DND-41 (cell line): ENCODE measurements at regions not wholly inside any gene's neighbourhood (a gene's known extent, or its start where the extent isn't known, plus 50 kb on each side); places are given as distances from the start of the nearest gene placed in this dataset.

Source experiments
- ATAC-seq: fragments of 200-7000 bp; cut with Tn5 transposase; 3 replicates; pipeline ENCODE4 v1.9.1; 2021; ENCODE audit warnings: low read depth; ENCODE audit not compliant: insufficient read depth
- DNase-seq: peaks from one replicate; pipeline ENCODE4 v3.0.0-alpha.2; 2020
- H2AFZ ChIP-seq: 2 replicates; pipeline ENCODE4 v1.6.0; 2012; ENCODE audit warnings: low read depth, low read length
- H3K27ac ChIP-seq: 2 replicates; pipeline ENCODE4 v1.5.1; 2012; ENCODE audit warnings: low read length, inconsistent platforms
- H3K27me3 ChIP-seq: fragments of 200-600 bp; sonication (generic); 2 replicates; pipeline ENCODE4 v1.6.0; 2012; ENCODE audit warnings: low read length, mild to moderate bottlenecking, inconsistent platforms; ENCODE audit not compliant: insufficient read depth, poor library complexity
- H3K36me3 ChIP-seq: 2 replicates; pipeline ENCODE4 v1.5.1; 2012; ENCODE audit warnings: low read length, inconsistent platforms; ENCODE audit not compliant: insufficient read depth
- H3K4me1 ChIP-seq: 2 replicates; pipeline ENCODE4 v1.5.1; 2012; ENCODE audit warnings: mild to moderate bottlenecking, low read length; ENCODE audit not compliant: insufficient read depth
- H3K4me2 ChIP-seq: 2 replicates; pipeline ENCODE4 v1.6.0; 2012; ENCODE audit warnings: mild to moderate bottlenecking, moderate library complexity, low read length, inconsistent platforms; ENCODE audit not compliant: insufficient read depth
- H3K4me3 ChIP-seq, 2 experiments: fragments of 200-600 bp in 1 of 2; shearing (Covaris generic) in 1 of 2; 2 replicates each; pipeline ENCODE4 v1.5.1; 2012 to 2016; ENCODE audit warnings: inconsistent platforms in 2 of 2, low read length in 2 of 2, mild to moderate bottlenecking in 2 of 2, low read depth in 1 of 2, moderate library complexity in 1 of 2
- H3K79me2 ChIP-seq: 2 replicates; pipeline ENCODE4 v1.6.0; 2012; ENCODE audit warnings: low read length, inconsistent platforms; ENCODE audit not compliant: insufficient read depth
- H3K9ac ChIP-seq: 2 replicates; pipeline ENCODE4 v1.6.0; 2012; ENCODE audit warnings: low read depth, mild to moderate bottlenecking, inconsistent platforms, low read length, moderate library complexity
- H3K9me3 ChIP-seq: 2 replicates; pipeline ENCODE4 v1.5.1; 2012; ENCODE audit warnings: low read length, moderate library complexity, mild to moderate bottlenecking, inconsistent platforms; ENCODE audit not compliant: insufficient read depth, severe bottlenecking
- H4K20me1 ChIP-seq: 2 replicates; pipeline ENCODE4 v1.6.0; 2012; ENCODE audit warnings: low read length; ENCODE audit not compliant: insufficient read depth
- EZH2 ChIP-seq: IDR thresholded peaks from 3 replicates; pipeline ENCODE4 v1.6.1; 2012; ENCODE audit warnings: borderline replicate concordance, low read depth, mild to moderate bottlenecking, moderate library complexity, low read length, inconsistent platforms; ENCODE audit not compliant: severe bottlenecking
- TF ChIP-seq, protein P1 (sequence below): IDR thresholded peaks from 2 replicates; pipeline ENCODE4 v1.5.1; 2012; ENCODE audit warnings: borderline replicate concordance, low read length, moderate library complexity, mild to moderate bottlenecking; ENCODE audit not compliant: poor library complexity, severe bottlenecking; ENCODE audit errors: extremely low read depth

DNA sequence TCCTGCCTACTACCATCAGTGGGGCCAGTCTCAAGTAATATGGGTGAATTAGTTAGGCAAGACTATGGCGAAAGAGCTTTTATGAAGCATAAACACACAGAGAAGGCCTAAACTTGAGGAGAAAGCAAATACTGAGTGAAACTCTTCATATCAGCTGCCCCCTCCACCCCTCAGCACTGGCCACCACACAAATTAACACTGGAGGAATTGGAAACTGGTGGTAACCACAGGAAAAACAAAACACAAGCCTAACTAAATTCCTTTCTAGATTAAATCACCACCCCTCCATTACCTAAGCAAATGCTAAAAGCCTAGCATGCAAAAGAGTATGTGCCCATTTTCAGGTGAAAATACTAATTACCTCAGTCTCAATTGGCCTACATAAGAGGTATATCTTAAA is 774.7 kb upstream of the NECTIN3 start:
- Histone ChIP-seq H4K20me1 (no peaks in the 10 kb centered on the region), H3K4me1 (no peaks in the 10 kb centered on the region), H3K9ac (no peak overlapping the region), H2AFZ (no peak overlapping the region), H3K36me3 (no peaks in the 10 kb centered on the region), H3K27me3 (no peaks in the 10 kb centered on the region), H3K4me3 (no peak overlapping the region), H3K27ac (no peak overlapping the region), H3K9me3 (peaks cover 21% of the 10 kb centered on the region), H3K79me2 (no peaks in the 10 kb centered on the region), H3K4me2 (no peak overlapping the region)
- DNase-seq, result no peak
- ATAC-seq, result no peak
- no peak for TF ChIP-seq EZH2
- TF ChIP-seq, protein P1, sequence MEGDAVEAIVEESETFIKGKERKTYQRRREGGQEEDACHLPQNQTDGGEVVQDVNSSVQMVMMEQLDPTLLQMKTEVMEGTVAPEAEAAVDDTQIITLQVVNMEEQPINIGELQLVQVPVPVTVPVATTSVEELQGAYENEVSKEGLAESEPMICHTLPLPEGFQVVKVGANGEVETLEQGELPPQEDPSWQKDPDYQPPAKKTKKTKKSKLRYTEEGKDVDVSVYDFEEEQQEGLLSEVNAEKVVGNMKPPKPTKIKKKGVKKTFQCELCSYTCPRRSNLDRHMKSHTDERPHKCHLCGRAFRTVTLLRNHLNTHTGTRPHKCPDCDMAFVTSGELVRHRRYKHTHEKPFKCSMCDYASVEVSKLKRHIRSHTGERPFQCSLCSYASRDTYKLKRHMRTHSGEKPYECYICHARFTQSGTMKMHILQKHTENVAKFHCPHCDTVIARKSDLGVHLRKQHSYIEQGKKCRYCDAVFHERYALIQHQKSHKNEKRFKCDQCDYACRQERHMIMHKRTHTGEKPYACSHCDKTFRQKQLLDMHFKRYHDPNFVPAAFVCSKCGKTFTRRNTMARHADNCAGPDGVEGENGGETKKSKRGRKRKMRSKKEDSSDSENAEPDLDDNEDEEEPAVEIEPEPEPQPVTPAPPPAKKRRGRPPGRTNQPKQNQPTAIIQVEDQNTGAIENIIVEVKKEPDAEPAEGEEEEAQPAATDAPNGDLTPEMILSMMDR, result no peak

DNA sequence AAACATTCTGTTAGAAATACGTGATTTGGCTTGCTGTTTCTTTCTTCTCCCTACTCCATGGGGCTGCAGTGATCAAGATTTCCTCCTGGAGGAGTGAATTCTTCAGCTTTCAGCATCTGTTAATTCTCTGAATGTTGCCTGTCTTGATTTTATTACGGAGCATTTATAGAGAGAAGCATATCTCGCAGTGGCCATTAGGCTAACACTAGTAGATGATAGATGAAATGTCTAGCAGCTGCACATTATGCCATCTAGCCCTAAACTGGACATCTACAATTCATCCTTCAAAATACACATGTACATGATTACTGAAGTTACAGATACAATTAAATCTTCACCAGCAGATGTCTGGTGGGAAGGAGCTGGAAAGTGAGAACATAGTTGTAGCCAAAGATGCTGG is 769.8 kb upstream of the NECTIN3 start:
- H3K9ac ChIP-seq, result no peak overlapping the region
- no peak for TF ChIP-seq EZH2
- TF ChIP-seq, protein P1, result no peak
- DNase-seq (no peak), ATAC-seq (no peak)
- H3K36me3 ChIP-seq, result no peaks in the 10 kb centered on the region
- H3K9me3 ChIP-seq, result no peaks in the 10 kb centered on the region
- no peak overlapping the region for H2AFZ ChIP-seq
- H3K4me1 ChIP-seq, result peaks cover 6% of the 10 kb centered on the region
- no peak overlapping the region for H3K27ac ChIP-seq
- no peaks in the 10 kb centered on the region for H3K27me3 ChIP-seq
- no peak overlapping the region for H3K4me3 ChIP-seq
- H4K20me1 ChIP-seq, result no peaks in the 10 kb centered on the region
- no peak overlapping the region for H3K4me2 ChIP-seq
- no peaks in the 10 kb centered on the region for H3K79me2 ChIP-seq

DNA sequence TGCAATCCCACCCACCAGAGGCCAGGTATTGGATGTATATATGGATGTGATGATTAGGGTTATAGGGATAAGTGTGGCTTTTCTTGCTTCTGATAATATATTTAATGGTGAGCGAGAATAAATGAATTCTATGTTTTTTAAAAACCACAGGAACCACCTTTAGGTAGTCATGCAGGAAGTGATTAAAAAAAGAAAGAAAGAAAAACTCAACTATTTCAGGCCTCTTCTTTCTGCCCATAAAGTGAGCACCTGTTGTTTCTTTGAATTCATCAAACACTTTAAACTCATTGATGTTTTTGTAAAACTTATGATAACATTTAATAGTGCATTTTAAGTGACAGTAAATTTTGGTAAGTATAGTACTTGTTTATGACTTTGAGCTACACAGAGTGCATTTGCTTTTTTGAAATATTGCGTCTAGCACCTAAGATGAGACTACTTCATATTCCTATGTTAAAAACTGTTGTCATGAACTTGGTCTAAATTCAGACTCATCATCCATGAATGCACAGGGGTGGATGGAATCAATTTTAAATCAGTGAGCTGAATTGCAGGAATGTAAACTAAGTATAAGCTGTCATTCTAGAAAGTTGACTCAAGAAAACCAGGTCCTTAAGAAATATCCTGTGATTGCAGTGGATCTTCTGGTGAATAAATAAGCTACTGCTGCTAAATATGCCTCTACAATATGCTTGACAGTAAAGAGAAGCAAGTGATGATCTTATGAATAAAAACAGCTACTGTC is 764.4 kb upstream of the NECTIN3 start:
- ATAC-seq (peak; percentile 90), DNase-seq (no peak)
- H2AFZ ChIP-seq, result no peak overlapping the region
- H3K27ac ChIP-seq, result 0 out of 2 replicates have a peak overlapping the region, but pooled peaks have one; percentile 44
- H3K9ac ChIP-seq, result no peak overlapping the region
- H3K4me1 ChIP-seq, result peaks cover 17% of the 10 kb centered on the region
- no peak for TF ChIP-seq EZH2
- TF ChIP-seq, protein P1, result no peak
- no peaks in the 10 kb centered on the region for H3K36me3 ChIP-seq
- no peaks in the 10 kb centered on the region for H3K9me3 ChIP-seq
- H3K4me2 ChIP-seq, result peak overlapping the region; percentile 24; the same call in 1 of the 2 replicates
- H3K79me2 ChIP-seq, result no peaks in the 10 kb centered on the region
- H4K20me1 ChIP-seq, result no peaks in the 10 kb centered on the region
- no peaks in the 10 kb centered on the region for H3K27me3 ChIP-seq
- H3K4me3 ChIP-seq, result no peak overlapping the region
